IMR-90 (cell line): ENCODE measurements at regions not wholly inside any gene's neighbourhood (a gene's known extent, or its start where the extent isn't known, plus 50 kb on each side); places are given as distances from the start of the nearest gene placed in this dataset.

Experiments
- ATAC-seq: fragments of 200-7000 bp; cut with Tn5 transposase; 2 replicates; pipeline ENCODE4 v1.9.1; 2020; ENCODE audit warnings: low read depth, mild to moderate bottlenecking, moderate library complexity
- BruUV-seq: library from RNA; stranded (reverse); fragments of 400-500 nt; replicated peaks from 2 replicates; lab custom pipeline; 2021; lab: Mats Ljungman, UMichigan
- CTCF ChIA-PET: fragments of 300-600 bp; formaldehyde crosslinking; extraction: SDS; loops from one replicate; lab custom pipeline; 2021; ENCODE audit warnings: antibody characterized with exemption; lab: Yijun Ruan, JAX
- POLR2A ChIA-PET: fragments of 300-600 bp; sonication (Branson Sonifier 250); formaldehyde crosslinking; loops from one replicate; lab custom pipeline; 2022; ENCODE audit warnings: antibody characterized with exemption; ENCODE audit not compliant: unreplicated experiment; lab: Charles Lee
- DNase-seq: peaks from one replicate; pipeline ENCODE4 v3.0.0; 2013
- H2AFZ ChIP-seq: replicated peaks from 2 replicates; pipeline ENCODE3; 2013; ENCODE audit warnings: low read length, mild to moderate bottlenecking; ENCODE audit not compliant: poor library complexity
- H2AK5ac ChIP-seq: 2 replicates; pipeline ENCODE4 v1.6.1; 2013; ENCODE audit warnings: low read depth, low read length, inconsistent platforms
- H2AK9ac ChIP-seq: replicated peaks from 2 replicates; pipeline ENCODE3; 2013; ENCODE audit warnings: mild to moderate bottlenecking, low read depth, low read length, moderate library complexity; ENCODE audit not compliant: poor library complexity
- H2BK120ac ChIP-seq: 2 replicates; pipeline ENCODE4 v1.6.1; 2013; ENCODE audit warnings: low read depth, low read length, inconsistent platforms
- H2BK15ac ChIP-seq: 3 replicates; pipeline ENCODE4 v1.6.1; 2013; ENCODE audit warnings: low read depth, low read length, inconsistent platforms
- H2BK20ac ChIP-seq: 2 replicates; pipeline ENCODE4 v1.6.1; 2013; ENCODE audit warnings: low read depth, mild to moderate bottlenecking, inconsistent platforms, low read length, moderate library complexity
- H2BK5ac ChIP-seq: 2 replicates; pipeline ENCODE4 v1.6.1; 2013; ENCODE audit warnings: mild to moderate bottlenecking, low read depth, low read length, inconsistent platforms; ENCODE audit not compliant: poor library complexity, severe bottlenecking
- H3K14ac ChIP-seq: replicated peaks from 2 replicates; pipeline ENCODE4 v1.6.1; 2013; ENCODE audit warnings: low read depth, low read length, inconsistent platforms
- H3K18ac ChIP-seq: 2 replicates; pipeline ENCODE4 v1.6.1; 2013; ENCODE audit warnings: low read depth, low read length, control low read depth
- H3K23ac ChIP-seq: 2 replicates; pipeline ENCODE4 v1.6.1; 2013; ENCODE audit warnings: low read depth, low read length, inconsistent platforms
- H3K27ac ChIP-seq: 2 replicates; pipeline ENCODE4 v1.5.1; 2013; ENCODE audit warnings: mild to moderate bottlenecking, control low read depth, low read length; ENCODE audit not compliant: insufficient read depth
- H3K27me3 ChIP-seq: 2 replicates; pipeline ENCODE4 v1.6.1; 2013; ENCODE audit warnings: low read length; ENCODE audit not compliant: control insufficient read depth, insufficient read depth
- H3K36me3 ChIP-seq: 2 replicates; pipeline ENCODE4 v1.6.1; 2013; ENCODE audit warnings: low read length, mixed read lengths; ENCODE audit not compliant: control insufficient read depth, insufficient read depth
- H3K4ac ChIP-seq: 2 replicates; pipeline ENCODE4 v1.6.1; 2013; ENCODE audit warnings: low read depth, low read length, inconsistent platforms
- H3K4me1 ChIP-seq: 2 replicates; pipeline ENCODE4 v1.6.1; 2013; ENCODE audit warnings: low read length, mixed read lengths; ENCODE audit not compliant: control insufficient read depth, insufficient read depth
- H3K4me2 ChIP-seq: 2 replicates; pipeline ENCODE4 v1.6.1; 2013; ENCODE audit warnings: low read depth, mild to moderate bottlenecking, control low read depth, low read length, moderate library complexity
- H3K4me3 ChIP-seq: 2 replicates; pipeline ENCODE4 v1.5.1; 2013; ENCODE audit warnings: low read depth, mild to moderate bottlenecking, control low read depth, low read length, moderate library complexity; ENCODE audit not compliant: insufficient read depth
- H3K56ac ChIP-seq: 2 replicates; pipeline ENCODE4 v1.6.1; 2013; ENCODE audit warnings: low read length, inconsistent platforms; ENCODE audit not compliant: insufficient read depth; ENCODE audit errors: extremely low read depth
- H3K79me1 ChIP-seq, 2 experiments: 2 replicates each; pipeline ENCODE4 v1.6.1; 2013; ENCODE audit warnings: low read length in 2 of 2, inconsistent platforms in 1 of 2, low read depth in 1 of 2
- H3K9ac ChIP-seq: 2 replicates; pipeline ENCODE4 v1.6.1; 2013; ENCODE audit warnings: low read depth, low read length, control low read depth
- H3K9me1 ChIP-seq: 2 replicates; pipeline ENCODE4 v1.6.1; 2013; ENCODE audit warnings: low read length, inconsistent platforms; ENCODE audit not compliant: insufficient read depth
- H3K9me3 ChIP-seq: 2 replicates; pipeline ENCODE4 v1.6.1; 2013; ENCODE audit warnings: low read length; ENCODE audit not compliant: control insufficient read depth, insufficient read depth
- H4K20me1 ChIP-seq: 2 replicates; pipeline ENCODE4 v1.6.1; 2013; ENCODE audit warnings: low read length, inconsistent platforms; ENCODE audit not compliant: insufficient read depth
- H4K5ac ChIP-seq: 2 replicates; pipeline ENCODE4 v1.6.1; 2013; ENCODE audit warnings: mild to moderate bottlenecking, low read depth, low read length, control low read depth
- H4K8ac ChIP-seq, 2 experiments: 2 replicates each; pipeline ENCODE4 v1.6.1; 2013; ENCODE audit warnings: low read depth in 2 of 2, low read length in 2 of 2, control low read depth in 1 of 2, inconsistent platforms in 1 of 2
- H4K91ac ChIP-seq: 2 replicates; pipeline ENCODE4 v1.6.1; 2013; ENCODE audit warnings: low read depth, low read length, inconsistent platforms; ENCODE audit not compliant: insufficient read depth
- BHLHE40 ChIP-seq: fragments of 150-350 bp; IDR thresholded peaks from 2 replicates; pipeline ENCODE4 v1.6.1; 2016; ENCODE audit warnings: mild to moderate bottlenecking, low read depth, low read length
- CEBPB ChIP-seq: IDR thresholded peaks from 2 replicates; pipeline ENCODE4 v1.6.1; 2012; ENCODE audit warnings: low read depth, low read length, improper control_type of control experiment
- CHD1 ChIP-seq: IDR thresholded peaks from 2 replicates; pipeline ENCODE4 v1.6.1; 2012; ENCODE audit warnings: low read depth, low read length, improper control_type of control experiment
- FOS ChIP-seq: fragments of 150-350 bp; IDR thresholded peaks from 2 replicates; pipeline ENCODE4 v1.6.1; 2016; ENCODE audit warnings: low read depth, low read length
- MAFK ChIP-seq: IDR thresholded peaks from 2 replicates; pipeline ENCODE4 v1.6.1; 2012; ENCODE audit warnings: low read depth, low read length, improper control_type of control experiment
- MAZ ChIP-seq: IDR thresholded peaks from 2 replicates; pipeline ENCODE4 v1.6.1; 2012; ENCODE audit warnings: low read depth, mild to moderate bottlenecking, low read length, improper control_type of control experiment, moderate library complexity, borderline replicate concordance
- MXI1 ChIP-seq: IDR thresholded peaks from 2 replicates; pipeline ENCODE4 v1.6.1; 2012; ENCODE audit warnings: low read depth, mild to moderate bottlenecking, low read length, moderate library complexity, borderline replicate concordance
- NFE2L2 ChIP-seq: fragments of 150-350 bp; IDR thresholded peaks from 2 replicates; pipeline ENCODE4 v1.6.1; 2016; ENCODE audit warnings: low read depth, mild to moderate bottlenecking, low read length
- POLR2A ChIP-seq: IDR thresholded peaks from 2 replicates; pipeline ENCODE4 v1.6.1; 2012; ENCODE audit warnings: mild to moderate bottlenecking, low read depth, low read length
- RAD21 ChIP-seq: IDR thresholded peaks from 2 replicates; pipeline ENCODE4 v1.6.1; 2012; ENCODE audit warnings: low read length, improper control_type of control experiment
- RCOR1 ChIP-seq: IDR thresholded peaks from 2 replicates; pipeline ENCODE4 v1.6.1; 2012; ENCODE audit warnings: mild to moderate bottlenecking, low read length, improper control_type of control experiment; ENCODE audit not compliant: insufficient replicate concordance
- RFX5 ChIP-seq: IDR thresholded peaks from 2 replicates; pipeline ENCODE4 v1.8.0; 2012; ENCODE audit warnings: low read depth, mild to moderate bottlenecking, low read length, moderate library complexity
- SMC3 ChIP-seq: fragments of 150-350 bp; IDR thresholded peaks from 2 replicates; pipeline ENCODE4 v1.6.1; 2016; ENCODE audit warnings: low read depth, mild to moderate bottlenecking, antibody characterized with exemption, low read length, moderate library complexity
- WGBS, 2 experiments: methylation state at CpG; one replicate each; pipeline versions ENCODE4 v1.1.5 to v1.1.7; 2013; ENCODE audit warnings: missing lambda C conversion rate in 2 of 2; ENCODE audit not compliant: insufficient read length in 1 of 2; ENCODE audit errors: extremely low coverage in 2 of 2; 5-methylcytosine and 5-hydroxymethylcytosine counted together
- dilution Hi-C: fragments of 300-500 bp; cut with HindIII; formaldehyde crosslinking; loops from one replicate; pipeline ENCODE4 v1.14.3; 2018; ENCODE audit warnings: low sequenced_read_pairs; ENCODE audit not compliant: unreplicated experiment
- in situ Hi-C: fragments of 300-500 bp; cut with MboI; formaldehyde crosslinking; loops from 3 replicates; pipeline ENCODE4 v1.14.3; 2019; ENCODE audit warnings: low sequenced_read_pairs, inconsistent platforms, mixed read lengths
- intact Hi-C: fragments of 100-400 bp; cut with micrococcal nuclease; formaldehyde crosslinking; loops from 2 replicates; pipeline ENCODE4 v1.10.0; 2022
- TF ChIP-seq, protein P1 (sequence below): conservative IDR thresholded peaks from 2 replicates; pipeline ENCODE4 v1.5.1; 2012; ENCODE audit warnings: mild to moderate bottlenecking, low read depth, low read length, improper control_type of control experiment
- TF ChIP-seq, protein P2 (sequence below): fragments of 150-350 bp; IDR thresholded peaks from 2 replicates; pipeline ENCODE4 v1.6.1; 2016; ENCODE audit warnings: low read depth, mild to moderate bottlenecking, low read length, moderate library complexity, borderline replicate concordance
- TF ChIP-seq, protein P3 (sequence below): fragments of 150-350 bp; IDR thresholded peaks from 2 replicates; pipeline ENCODE4 v1.6.1; 2017; ENCODE audit warnings: mild to moderate bottlenecking, antibody characterized with exemption, low read length, low read depth

DNA sequence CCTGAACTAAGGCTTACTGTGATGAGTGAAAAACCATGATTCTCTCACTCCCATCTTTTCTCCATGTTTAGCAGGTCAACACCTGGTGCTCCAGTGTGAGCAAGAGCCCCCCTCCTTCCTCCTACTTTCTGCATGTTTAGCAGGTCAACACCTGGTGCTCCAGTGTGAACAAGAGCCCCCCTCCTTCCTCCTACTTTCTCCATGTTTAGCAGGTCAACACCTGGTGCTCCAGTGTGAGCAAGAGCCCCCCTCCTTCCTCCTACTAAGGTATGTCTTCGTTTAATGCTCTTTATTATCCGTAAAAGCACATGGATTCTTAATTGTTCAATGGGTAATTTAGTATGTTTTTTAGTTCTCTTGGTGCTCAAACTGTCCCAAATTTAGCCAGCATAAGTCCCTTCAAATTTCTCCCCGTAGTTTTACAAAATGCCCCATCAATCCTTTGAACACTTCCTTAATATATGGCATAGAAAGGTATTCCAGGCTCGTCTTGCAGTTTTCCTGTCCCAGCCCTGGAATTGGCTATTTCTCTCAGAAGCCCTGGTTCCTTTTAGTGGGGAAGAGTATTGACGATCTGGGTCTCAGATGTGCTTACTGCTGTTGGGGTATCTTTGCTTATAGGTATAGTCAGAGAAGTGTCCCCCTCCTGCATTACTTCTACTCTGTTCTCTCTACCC lies 760.8 kb upstream of the TPTE start:
- Histone ChIP-seq H3K36me3 (no peaks in the 10 kb centered on the region), H3K18ac (no peak overlapping the region), H3K9me3 (peaks cover 37% of the 10 kb centered on the region), H2BK120ac (no peak overlapping the region), H4K20me1 (no peaks in the 10 kb centered on the region), H2AK5ac (no peak overlapping the region), H3K4ac (no peak overlapping the region), H4K91ac (no peak overlapping the region), H3K4me1 (no peaks in the 10 kb centered on the region), H2BK20ac (no peak overlapping the region), H3K9me1 (no peaks in the 10 kb centered on the region), H2BK5ac (no peak overlapping the region), H3K79me1 (no peaks in the 10 kb centered on the region), H2BK15ac (no peak overlapping the region), H3K4me2 (no peak overlapping the region), H3K14ac (no peak overlapping the region), H3K23ac (no peak overlapping the region), H4K5ac (no peak overlapping the region), H3K56ac (no peak overlapping the region), H3K27me3 (no peaks in the 10 kb centered on the region), H2AK9ac (no peak overlapping the region), H3K9ac (no peak overlapping the region), H4K8ac (no peak overlapping the region), H2AFZ (no peak overlapping the region), H3K4me3 (no peak overlapping the region), H3K27ac (no peak overlapping the region)
- intact Hi-C loops (no loop called here), in situ Hi-C loops (no loop called here), dilution Hi-C loops (no loop called here)
- ChIA-PET CTCF (no interaction called here), POLR2A (no interaction called here)
- no peak for TF ChIP-seq RAD21
- no peak for TF ChIP-seq RCOR1
- TF ChIP-seq, protein P1, sequence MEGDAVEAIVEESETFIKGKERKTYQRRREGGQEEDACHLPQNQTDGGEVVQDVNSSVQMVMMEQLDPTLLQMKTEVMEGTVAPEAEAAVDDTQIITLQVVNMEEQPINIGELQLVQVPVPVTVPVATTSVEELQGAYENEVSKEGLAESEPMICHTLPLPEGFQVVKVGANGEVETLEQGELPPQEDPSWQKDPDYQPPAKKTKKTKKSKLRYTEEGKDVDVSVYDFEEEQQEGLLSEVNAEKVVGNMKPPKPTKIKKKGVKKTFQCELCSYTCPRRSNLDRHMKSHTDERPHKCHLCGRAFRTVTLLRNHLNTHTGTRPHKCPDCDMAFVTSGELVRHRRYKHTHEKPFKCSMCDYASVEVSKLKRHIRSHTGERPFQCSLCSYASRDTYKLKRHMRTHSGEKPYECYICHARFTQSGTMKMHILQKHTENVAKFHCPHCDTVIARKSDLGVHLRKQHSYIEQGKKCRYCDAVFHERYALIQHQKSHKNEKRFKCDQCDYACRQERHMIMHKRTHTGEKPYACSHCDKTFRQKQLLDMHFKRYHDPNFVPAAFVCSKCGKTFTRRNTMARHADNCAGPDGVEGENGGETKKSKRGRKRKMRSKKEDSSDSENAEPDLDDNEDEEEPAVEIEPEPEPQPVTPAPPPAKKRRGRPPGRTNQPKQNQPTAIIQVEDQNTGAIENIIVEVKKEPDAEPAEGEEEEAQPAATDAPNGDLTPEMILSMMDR, result no peak
- no peak for TF ChIP-seq CEBPB
- TF ChIP-seq CHD1, result no peak
- TF ChIP-seq BHLHE40, result no peak
- no peak for TF ChIP-seq SMC3
- TF ChIP-seq FOS, result no peak
- TF ChIP-seq, protein P2, sequence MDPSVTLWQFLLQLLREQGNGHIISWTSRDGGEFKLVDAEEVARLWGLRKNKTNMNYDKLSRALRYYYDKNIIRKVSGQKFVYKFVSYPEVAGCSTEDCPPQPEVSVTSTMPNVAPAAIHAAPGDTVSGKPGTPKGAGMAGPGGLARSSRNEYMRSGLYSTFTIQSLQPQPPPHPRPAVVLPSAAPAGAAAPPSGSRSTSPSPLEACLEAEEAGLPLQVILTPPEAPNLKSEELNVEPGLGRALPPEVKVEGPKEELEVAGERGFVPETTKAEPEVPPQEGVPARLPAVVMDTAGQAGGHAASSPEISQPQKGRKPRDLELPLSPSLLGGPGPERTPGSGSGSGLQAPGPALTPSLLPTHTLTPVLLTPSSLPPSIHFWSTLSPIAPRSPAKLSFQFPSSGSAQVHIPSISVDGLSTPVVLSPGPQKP, result no peak
- TF ChIP-seq MAZ, result no peak
- TF ChIP-seq MXI1, result no peak
- TF ChIP-seq NFE2L2, result no peak
- no peak for TF ChIP-seq MAFK
- TF ChIP-seq, protein P3, sequence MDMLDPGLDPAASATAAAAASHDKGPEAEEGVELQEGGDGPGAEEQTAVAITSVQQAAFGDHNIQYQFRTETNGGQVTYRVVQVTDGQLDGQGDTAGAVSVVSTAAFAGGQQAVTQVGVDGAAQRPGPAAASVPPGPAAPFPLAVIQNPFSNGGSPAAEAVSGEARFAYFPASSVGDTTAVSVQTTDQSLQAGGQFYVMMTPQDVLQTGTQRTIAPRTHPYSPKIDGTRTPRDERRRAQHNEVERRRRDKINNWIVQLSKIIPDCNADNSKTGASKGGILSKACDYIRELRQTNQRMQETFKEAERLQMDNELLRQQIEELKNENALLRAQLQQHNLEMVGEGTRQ, result no peak
- TF ChIP-seq RFX5, result no peak
- TF ChIP-seq POLR2A, result no peak
- DNase-seq (no peak), ATAC-seq (no peak)
- WGBS, 2 experiments, result no CpG with 5 or more reads among the region's 5 CpGs
- no TSS peak for BruUV-seq
